Mononuclear cell (primary cell): ENCODE measurements at regions not wholly inside any gene's neighbourhood (a gene's known extent, or its start where the extent isn't known, plus 50 kb on each side); places are given as distances from the start of the nearest gene placed in this dataset.

Source experiments
- H3K27me3 ChIP-seq: 2 replicates; pipeline ENCODE4 v1.6.0; 2011; ENCODE audit warnings: low read length, control low read depth; ENCODE audit not compliant: insufficient read depth
- H3K4me1 ChIP-seq: 2 replicates; pipeline ENCODE4 v1.5.1; 2011; ENCODE audit warnings: mild to moderate bottlenecking, low read length, control low read depth; ENCODE audit not compliant: insufficient read depth
- H3K4me3 ChIP-seq: 2 replicates; pipeline ENCODE4 v1.5.1; 2011; ENCODE audit warnings: mild to moderate bottlenecking, low read length, moderate library complexity
- H3K9me3 ChIP-seq: 2 replicates; pipeline ENCODE4 v1.5.1; 2011; ENCODE audit warnings: low read depth, mild to moderate bottlenecking, control low read depth, low read length

DNA sequence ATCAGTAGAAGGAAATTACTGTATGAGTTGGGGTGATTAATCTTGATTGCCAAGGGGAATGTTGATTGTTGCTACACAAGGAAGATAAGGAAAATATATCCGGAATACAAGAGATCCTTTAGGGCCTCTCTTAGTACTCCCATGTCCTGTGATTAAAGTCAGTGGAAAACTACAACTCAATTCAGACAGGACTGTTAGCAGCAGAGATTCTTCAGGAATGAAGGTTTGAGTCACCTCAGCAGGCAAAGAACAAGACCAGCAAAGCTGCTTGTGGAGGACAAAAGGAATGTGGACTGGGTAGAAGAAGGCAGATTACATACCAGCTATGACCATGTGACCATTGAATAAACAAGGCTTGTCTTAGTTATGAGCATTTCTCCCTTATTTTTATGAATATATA lies 478.2 kb downstream of the BUD13 start:
- Histone ChIP-seq H3K4me3 (no peak overlapping the region), H3K4me1 (no peaks in the 10 kb centered on the region)

DNA sequence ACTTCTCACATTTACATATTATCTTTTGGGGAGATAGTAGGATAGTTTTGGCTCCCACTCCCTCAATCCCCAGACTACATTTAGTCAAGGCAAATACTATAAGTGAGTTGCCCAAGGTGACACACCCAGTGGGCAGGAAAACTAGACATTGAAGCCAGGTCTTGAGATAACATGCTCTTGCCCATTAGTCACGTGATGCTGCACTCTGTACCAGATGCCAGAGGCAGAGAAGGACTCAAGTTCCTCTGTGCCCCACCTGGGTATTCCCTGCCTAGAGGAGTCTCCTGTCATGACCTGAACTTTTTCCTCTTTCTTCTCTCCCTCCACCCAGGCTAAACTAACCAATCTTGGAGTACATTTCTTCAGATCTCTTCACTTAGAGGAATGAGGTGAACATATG lies 484.9 kb downstream of the BUD13 start:
- Histone ChIP-seq H3K4me1 (no peaks in the 10 kb centered on the region), H3K9me3 (no peaks in the 10 kb centered on the region), H3K4me3 (no peak overlapping the region), H3K27me3 (peaks cover 3% of the 10 kb centered on the region)

More for the DNA sequence above, 478.2 kb downstream of the BUD13 start:
- H3K27me3 ChIP-seq, result peaks cover 2% of the 10 kb centered on the region
- H3K9me3 ChIP-seq, result no peaks in the 10 kb centered on the region

DNA sequence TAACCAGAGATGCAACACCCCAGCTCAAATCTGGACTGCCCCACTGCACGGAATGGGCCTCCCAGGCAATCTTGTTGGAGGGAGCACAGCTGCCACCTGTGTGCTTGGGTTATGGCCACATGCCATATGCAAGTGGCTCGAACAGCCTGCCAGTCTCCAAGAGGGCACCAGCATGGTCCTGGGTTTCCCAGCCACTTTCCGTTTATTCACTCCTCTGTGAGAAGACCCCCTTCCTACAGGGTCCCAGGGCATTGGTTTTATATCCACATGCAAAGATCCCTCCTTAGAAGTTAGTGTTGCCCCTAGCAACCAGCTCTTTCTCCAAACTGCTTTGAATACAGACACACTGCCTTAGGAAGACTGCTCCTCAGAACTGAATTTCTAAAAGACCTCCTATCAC lies 487.8 kb downstream of the BUD13 start:
- H3K4me3 ChIP-seq, result no peak overlapping the region
- no peaks in the 10 kb centered on the region for H3K4me1 ChIP-seq
- H3K27me3 ChIP-seq, result peaks cover 3% of the 10 kb centered on the region
- no peaks in the 10 kb centered on the region for H3K9me3 ChIP-seq

DNA sequence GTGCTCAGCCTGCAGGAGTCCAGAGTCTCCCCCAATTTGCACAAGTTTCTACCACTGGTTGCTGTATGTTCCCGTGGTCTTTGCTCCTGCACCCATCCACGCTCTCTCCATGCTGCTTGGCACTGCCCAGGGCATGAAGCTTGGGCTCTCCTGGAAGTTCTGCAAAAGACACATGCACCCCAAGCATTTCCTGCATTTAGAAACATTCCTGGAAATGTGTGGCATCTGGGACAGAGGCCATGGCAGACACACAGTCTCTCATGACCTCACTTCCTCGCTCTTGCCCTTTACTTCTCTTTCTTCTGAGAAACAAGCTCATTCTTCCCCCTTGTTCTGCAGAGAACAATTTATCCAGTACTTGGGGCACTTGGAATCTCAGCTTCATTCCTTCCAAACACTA lies 489.5 kb downstream of the BUD13 start:
- peaks cover 3% of the 10 kb centered on the region for H3K27me3 ChIP-seq
- H3K9me3 ChIP-seq, result no peaks in the 10 kb centered on the region
- no peaks in the 10 kb centered on the region for H3K4me1 ChIP-seq
- H3K4me3 ChIP-seq, result no peak overlapping the region

DNA sequence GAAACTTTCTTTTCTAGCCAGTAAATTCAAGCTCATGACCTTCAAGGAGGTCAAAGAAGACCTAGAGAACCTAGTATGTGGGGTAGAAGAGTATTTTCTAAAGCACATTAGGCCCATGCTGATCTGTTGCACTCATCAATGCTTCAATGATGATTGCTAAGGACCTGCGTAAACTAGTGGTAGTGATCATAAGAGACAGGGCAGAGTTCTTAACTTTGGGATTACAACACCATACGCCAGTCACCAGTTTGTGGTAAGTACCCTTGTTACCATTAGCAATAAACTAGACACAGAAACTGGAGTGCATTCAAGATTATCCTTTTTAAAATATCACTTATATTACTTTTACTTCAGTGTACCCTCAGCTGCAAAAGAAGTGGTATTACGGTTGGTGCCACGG lies 490.3 kb downstream of the BUD13 start:
- Histone ChIP-seq H3K9me3 (no peaks in the 10 kb centered on the region), H3K27me3 (no peaks in the 10 kb centered on the region), H3K4me1 (no peaks in the 10 kb centered on the region), H3K4me3 (no peak overlapping the region)

DNA sequence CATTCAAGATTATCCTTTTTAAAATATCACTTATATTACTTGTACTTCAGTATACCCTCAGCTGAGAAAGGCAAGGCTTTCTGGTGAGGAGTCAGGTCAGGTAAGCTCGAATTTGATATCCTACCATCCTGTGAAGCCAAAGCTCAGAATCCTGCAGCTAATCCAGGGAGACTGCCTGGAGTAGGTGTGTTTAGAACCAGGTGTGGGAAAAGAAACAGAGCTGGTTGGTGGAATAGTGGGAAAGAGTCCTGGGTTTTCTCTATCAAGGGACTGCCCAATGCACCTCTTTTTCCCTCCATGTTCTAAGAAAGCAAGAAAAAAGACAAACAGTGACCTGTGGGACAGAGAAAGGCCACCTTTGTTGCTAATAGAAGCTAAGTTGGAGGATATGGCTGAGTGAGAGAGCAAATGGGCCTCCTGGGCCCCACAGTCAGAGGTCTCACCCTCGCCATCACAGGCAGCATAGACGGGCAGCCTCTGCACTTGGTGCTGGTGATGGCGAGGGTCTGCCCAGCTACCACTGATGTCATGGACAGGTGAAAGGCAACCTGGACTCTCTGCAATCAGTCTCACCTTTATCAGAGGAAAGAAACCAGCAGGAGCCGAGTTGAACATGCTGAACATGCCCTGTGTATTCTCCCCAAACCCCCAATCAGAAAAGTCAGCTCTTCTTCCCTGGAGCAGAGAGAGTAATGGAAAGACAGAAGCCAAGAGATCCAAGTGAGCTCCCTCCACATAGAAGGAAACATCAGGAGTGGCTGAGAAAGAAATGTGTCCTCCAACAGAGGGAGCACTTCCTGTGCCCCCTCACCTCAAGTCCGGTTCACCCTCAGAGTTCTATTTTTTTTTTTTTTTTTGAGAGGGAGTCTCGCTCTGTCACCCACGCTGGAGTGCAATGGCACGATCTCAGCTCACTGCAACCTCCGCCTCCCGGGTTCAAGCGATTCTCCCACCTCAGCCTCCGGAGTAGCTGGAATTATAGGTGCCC lies 491.3 kb downstream of the BUD13 start:
- H3K4me1 ChIP-seq, result no peaks in the 10 kb centered on the region
- no peak overlapping the region for H3K4me3 ChIP-seq
- H3K27me3 ChIP-seq, result no peaks in the 10 kb centered on the region
- no peaks in the 10 kb centered on the region for H3K9me3 ChIP-seq

DNA sequence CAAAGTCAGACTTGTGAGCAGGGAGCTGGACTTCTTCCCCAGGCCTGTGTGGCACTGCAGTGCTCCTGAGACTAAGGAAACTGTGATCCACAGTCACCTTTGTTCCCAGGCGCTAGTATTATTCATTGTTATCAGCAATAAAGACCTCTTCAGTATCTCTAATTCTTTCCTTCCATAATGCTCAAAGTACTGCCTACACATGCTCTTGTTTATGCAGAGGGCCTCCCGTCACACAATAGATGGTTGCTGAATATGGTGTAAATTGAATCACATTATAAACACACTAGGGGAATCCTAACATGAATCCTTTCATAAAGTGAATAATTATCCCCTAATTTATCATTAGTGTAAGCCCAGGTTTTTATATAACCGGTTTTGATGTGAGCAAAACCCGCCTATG lies 493.3 kb downstream of the BUD13 start:
- Histone ChIP-seq H3K4me1 (no peaks in the 10 kb centered on the region), H3K4me3 (no peak overlapping the region), H3K9me3 (no peaks in the 10 kb centered on the region), H3K27me3 (no peaks in the 10 kb centered on the region)

DNA sequence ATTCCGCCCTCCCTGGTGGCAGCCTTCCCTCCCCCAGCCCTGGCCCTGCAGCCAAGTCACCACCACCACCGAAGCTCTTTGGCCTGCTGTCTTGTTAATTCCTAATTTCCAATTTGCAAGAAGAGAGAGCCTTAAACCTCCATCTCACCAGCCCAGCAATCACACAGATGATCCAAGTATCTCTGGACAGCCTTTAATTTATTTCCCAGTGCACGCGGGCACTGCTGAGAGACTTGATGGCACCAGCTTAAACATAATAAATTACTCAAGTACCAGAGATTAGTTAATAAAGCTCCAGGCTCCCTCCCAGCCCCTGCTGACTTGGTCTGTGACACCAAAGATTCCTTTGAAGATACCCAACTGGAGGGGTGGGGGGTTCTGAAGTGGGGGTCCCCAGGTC lies 494.7 kb downstream of the BUD13 start:
- no peaks in the 10 kb centered on the region for H3K27me3 ChIP-seq

DNA sequence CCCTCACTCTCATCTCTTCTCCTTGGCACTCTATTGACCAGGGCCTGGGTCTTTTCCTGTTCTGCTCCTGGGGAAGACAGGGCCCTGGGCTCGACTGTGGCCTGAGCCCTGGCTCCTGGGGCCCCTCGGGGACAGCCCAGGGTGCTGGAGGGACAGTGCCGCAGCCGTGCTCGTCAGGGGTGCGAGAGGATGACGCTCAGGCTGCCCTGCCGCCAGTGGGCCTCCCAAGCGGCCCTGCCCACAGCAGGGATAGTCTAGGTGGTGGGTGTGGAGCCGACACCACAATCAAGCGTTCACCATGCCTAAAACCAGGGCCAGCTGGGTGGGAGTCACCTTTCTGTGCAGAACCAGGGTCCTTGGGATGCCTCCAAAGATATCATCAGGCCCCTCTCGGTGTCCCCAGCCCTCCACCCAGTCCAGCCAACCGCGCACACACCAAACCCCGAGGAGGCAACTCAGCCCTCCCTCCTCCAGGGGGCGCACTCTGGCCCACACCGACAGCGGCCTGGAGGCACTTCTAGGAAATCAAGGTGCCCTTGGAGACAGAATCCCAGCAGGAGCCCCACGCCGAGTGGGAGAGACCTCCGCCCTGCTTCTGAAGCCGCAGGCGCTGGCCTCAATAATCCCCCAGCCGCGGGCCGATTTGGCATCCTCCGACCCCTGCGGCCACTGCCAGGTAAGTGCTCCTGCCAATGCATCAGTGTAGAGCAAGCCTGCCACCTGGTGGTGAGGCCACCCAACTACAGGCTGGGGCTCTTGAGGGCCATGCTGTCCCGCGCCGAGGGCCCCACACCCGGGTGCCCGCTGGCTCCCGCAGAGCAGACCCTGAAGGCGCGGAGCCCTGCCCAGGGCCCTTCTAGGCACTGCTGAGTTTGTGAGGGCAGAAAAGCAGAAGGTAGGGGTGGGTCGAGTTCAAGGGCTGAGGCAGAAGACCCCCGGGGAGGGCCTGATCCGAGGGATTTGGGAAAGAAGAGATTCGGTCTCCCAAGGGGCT lies 496.4 kb downstream of the BUD13 start:
- no peaks in the 10 kb centered on the region for H3K4me1 ChIP-seq
- H3K4me3 ChIP-seq, result no peak overlapping the region
- no peaks in the 10 kb centered on the region for H3K27me3 ChIP-seq
- no peaks in the 10 kb centered on the region for H3K9me3 ChIP-seq

More for the DNA sequence above, 494.7 kb downstream of the BUD13 start:
- Histone ChIP-seq H3K4me1 (no peaks in the 10 kb centered on the region), H3K4me3 (no peak overlapping the region), H3K9me3 (no peaks in the 10 kb centered on the region)

DNA sequence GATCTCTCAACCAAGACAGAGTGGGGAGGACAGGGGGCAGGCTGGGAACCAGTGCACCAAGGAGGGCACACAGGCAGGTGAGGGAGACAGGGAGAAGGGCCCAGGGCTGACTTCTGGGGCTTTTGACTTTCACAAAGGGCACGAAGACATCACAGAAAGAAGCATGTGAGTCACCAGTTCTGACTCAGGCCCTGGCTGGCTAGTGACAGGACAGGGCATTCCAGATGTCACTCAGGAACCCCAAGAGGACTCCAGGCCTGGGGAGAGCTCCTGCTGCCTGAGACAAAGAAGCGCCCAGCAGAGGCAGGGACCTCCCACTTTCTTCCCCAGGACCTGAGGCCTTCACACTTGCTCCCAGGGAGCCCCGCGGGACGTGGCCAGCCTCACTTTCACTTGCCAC lies 497.2 kb downstream of the BUD13 start:
- H3K27me3 ChIP-seq, result no peaks in the 10 kb centered on the region
- H3K4me3 ChIP-seq, result no peak overlapping the region
- no peaks in the 10 kb centered on the region for H3K9me3 ChIP-seq
- H3K4me1 ChIP-seq, result no peaks in the 10 kb centered on the region

DNA sequence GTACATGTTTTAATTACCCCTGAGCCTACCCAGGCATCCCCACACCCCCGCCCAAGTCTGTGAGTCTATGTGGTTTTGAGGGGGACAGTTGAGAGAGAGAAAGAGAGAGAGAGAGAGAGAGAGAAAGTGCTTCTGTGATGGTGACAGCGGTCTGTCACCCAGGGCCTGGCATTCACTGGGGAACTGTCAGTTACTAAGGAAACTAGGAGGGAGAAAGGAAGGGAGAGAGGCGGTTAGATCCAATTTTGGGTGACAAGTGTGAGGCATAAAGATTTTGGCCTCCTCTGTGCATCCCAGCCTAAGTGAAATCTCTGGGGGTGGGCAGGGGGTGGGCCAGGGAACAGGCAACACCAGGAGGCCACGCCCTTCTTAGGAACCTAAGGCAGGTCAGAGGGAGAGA lies 498.3 kb downstream of the BUD13 start:
- Histone ChIP-seq H3K27me3 (no peaks in the 10 kb centered on the region), H3K9me3 (no peaks in the 10 kb centered on the region)

DNA sequence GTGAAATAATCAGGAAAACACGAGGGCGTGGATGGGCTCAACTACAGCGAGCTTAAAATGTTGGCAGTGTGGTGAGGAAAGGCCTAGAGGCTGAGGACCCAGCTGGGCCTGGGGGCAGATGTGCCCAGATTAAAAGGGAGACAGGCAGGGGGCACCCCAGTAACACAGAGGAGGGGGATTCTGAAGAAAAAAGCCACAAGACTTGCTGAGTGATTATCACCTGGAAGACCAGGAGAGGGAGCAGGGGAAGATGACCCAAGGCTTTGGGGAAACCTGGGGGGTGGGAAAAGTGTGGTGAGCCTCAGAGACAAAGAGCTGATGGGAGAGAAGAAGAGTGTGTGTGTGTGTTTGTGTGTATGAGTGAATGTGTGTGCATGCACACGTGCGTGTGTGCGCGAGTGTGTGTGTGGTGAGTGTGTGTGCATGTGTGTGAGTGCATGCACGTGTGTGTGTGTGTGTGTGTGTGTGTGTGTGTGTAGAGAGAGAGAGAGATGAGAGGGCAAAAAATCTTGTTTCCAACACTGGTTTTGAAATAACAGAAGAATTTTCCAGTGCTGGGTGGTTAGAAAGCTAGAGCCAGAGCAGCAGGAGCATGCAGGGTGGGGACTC lies 500.5 kb downstream of the BUD13 start:
- H3K27me3 ChIP-seq, result no peaks in the 10 kb centered on the region
- H3K4me1 ChIP-seq, result no peaks in the 10 kb centered on the region
- H3K9me3 ChIP-seq, result no peaks in the 10 kb centered on the region
- no peak overlapping the region for H3K4me3 ChIP-seq

More for the DNA sequence above, 498.3 kb downstream of the BUD13 start:
- Histone ChIP-seq H3K4me1 (no peaks in the 10 kb centered on the region), H3K4me3 (no peak overlapping the region)

DNA sequence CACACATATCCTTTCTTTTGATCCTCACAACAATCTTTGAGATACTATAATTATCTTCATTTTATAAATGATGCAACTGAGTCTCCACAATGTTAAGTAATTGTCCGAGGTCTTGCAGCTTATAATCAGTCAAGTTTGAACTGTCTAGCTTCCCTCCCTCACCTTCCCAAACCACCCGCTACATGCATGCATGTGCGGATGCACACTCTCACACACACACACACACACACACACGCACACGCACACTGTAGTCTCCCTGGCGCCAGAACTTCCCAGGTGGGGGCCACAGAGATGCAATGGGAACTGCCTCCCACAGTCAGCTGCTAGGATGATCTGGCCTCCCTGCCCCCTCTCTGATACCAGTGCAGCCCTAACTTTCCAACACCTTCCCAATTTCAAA lies 501.3 kb downstream of the BUD13 start:
- no peak overlapping the region for H3K4me3 ChIP-seq
- H3K27me3 ChIP-seq, result no peaks in the 10 kb centered on the region
- no peaks in the 10 kb centered on the region for H3K4me1 ChIP-seq
- H3K9me3 ChIP-seq, result no peaks in the 10 kb centered on the region

DNA sequence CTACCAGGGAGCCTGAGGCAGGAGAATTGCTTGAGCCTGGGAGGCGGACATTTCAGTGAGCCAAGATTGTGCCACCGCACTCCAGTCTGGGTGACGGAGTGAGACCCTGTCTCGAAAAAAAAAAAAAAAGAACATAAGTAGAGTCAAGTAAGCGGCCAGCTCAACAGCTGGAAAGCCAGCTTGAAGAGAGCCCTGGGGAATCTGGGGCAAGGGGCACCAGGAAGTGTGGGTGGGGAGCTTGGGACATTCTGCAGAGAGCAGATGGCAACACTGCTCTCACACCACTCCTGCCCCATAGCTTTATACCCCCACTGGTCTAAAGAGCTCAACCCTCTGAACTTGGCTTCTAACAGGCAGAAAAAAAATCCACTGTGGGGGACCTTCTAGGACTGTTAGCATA lies 505.6 kb downstream of the BUD13 start:
- H3K27me3 ChIP-seq, result no peaks in the 10 kb centered on the region
- no peaks in the 10 kb centered on the region for H3K4me1 ChIP-seq
- H3K9me3 ChIP-seq, result no peaks in the 10 kb centered on the region
- no peak overlapping the region for H3K4me3 ChIP-seq

DNA sequence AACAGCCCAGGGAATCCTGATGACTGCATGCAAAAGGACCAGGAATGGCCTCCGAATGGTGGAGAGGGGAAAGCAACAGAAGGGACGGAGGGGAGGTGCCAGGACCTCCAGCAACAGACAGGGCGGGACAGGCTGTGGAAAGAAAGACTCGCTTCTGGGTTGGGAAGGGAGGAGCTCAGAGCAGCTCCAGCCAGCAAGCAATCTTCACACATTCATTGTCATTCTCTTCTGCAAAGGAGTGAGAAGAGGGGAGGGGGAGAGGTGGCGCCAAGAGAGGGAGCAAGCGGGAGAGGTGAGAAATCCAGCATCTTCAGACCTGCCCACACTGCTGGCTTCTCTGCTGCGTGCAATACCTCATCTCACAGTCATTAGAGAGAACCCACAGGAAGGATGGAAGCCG lies 509.0 kb downstream of the BUD13 start:
- no peak overlapping the region for H3K4me3 ChIP-seq
- H3K9me3 ChIP-seq, result no peaks in the 10 kb centered on the region
- no peaks in the 10 kb centered on the region for H3K4me1 ChIP-seq
- H3K27me3 ChIP-seq, result no peaks in the 10 kb centered on the region
